ENCODE measurements at regions not wholly inside any gene's neighbourhood (a gene's known extent, or its start where the extent isn't known, plus 50 kb on each side); places are given as distances from the start of the nearest gene placed in this dataset.

DNA sequence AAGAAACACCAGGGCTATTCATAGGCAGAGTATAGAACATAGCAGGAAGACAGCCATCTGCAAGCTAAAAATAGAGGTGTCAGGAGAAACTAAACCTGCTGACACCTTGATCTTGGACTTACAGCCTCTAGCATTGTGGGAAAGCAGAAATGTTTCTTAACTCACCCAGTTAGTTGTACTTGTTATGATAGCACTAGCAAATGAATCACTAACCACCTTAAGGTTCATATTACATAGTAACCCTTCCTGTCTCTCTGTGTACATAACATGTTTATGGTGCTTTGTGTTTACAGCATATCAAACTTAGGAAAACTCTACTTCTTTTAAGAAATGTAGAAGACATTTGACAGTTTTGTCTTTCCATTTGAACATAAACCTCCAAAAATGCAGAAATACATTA lies 1031.3 kb downstream of the FSCB start:
- TF ChIP-seq CTCF (IDR thresholded peaks at IDR 0.05; ENCODE audit: borderline replicate concordance, extremely low read depth, low read length, poor library complexity, severe bottlenecking), result no peak
- TF ChIP-seq EZH2 (IDR thresholded peaks at IDR 0.05; ENCODE audit: borderline replicate concordance, low read depth, low read length, severe bottlenecking), result no peak

All from DND-41 (cell line).